Occipital lobe (tissue), 1 donor: ENCODE measurements at regions not wholly inside any gene's neighbourhood (a gene's known extent, or its start where the extent isn't known, plus 50 kb on each side); places are given as distances from the start of the nearest gene placed in this dataset.

Experiments used
- DNase-seq: peaks from one replicate; lab custom pipeline; 2025; lab: John Stamatoyannopoulos, UW

- no peak for DNase-seq
These were observed 453.9 kb downstream of the COG6 start for GRCh38 chr13:40109351-40109844.

DNA sequence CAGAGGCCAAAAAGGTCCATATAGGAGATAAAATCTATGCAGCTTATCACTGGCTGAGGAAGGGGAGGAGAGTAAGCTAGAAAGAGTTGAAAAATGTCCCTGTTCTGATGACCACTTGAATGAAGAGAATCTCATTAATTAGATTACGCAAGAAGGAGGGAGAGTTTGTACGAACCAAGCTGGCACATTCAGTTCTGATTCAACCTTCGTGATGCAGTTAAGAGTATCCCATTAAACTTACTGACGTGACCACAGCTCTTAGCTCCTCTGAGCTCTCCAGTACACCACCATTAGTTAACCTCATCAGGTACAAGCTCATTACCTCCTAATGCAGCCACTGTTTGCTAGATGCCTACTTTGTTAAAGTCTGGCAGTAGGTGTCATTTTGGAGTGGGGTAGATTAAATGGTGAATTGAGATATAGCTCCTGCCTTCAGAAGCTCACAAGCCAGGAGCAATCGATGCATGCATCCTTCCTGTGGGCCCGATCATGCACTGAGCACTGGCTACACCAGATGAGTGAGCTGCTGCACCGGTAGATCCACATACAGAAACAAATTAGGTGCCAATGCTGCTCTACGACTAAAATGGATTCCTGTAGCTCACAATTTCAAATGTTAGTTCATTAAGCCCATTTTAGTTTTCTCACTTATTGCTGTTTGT lies 458.3 kb downstream of the COG6 start:
- no peak for DNase-seq

GRCh38 chr13:40114305-40114896 lies 458.9 kb downstream of the COG6 start:
- DNase-seq: no peak

DNA sequence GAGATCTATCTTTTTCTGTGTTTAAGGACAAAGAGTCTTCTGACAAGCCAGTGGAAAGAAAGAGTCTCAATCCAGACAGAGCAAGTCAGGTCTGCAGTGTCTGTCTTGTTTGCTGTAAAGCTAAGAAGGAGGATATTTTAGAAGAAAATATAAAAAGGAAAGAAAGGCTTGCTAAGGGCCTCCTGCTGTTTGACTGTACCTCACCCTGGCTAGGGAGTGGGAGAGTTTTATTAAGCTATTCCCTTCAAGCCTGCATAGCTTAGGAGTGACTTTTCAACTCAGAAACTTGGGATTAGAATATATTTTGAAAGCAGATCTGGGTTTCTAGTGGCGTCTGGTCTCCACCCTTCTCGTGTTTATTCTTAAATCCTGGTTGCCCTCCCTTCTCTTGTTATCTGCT lies 460.0 kb downstream of the COG6 start:
- DNase-seq: no peak

- DNase-seq: no peak
These were observed 460.5 kb downstream of the COG6 start for GRCh38 chr13:40116008-40116407.

- DNase-seq: no peak
These were observed 462.9 kb downstream of the COG6 start for GRCh38 chr13:40118337-40118736.

- DNase-seq: no peak
These were observed 464.4 kb downstream of the COG6 start for GRCh38 chr13:40119852-40120251.

DNA sequence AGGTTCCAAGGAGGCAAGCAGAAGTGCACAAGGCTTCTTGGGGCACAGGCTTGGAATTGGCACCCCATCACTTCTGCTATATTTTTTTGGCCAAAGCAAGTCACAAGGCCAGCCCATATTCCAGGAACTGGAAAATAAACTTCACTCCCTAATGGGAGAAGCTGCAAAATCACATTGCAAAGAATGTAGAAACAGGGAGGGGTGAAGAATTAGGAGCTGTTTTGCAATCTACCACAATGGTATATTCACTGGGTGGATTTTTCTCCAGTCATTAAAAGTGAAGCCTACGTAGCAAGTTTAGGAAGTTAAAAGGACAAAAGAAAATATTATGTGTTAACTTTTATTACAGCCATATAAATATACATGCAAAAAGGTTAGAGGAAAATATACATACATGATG lies 464.8 kb downstream of the COG6 start:
- DNase-seq: no peak

DNA sequence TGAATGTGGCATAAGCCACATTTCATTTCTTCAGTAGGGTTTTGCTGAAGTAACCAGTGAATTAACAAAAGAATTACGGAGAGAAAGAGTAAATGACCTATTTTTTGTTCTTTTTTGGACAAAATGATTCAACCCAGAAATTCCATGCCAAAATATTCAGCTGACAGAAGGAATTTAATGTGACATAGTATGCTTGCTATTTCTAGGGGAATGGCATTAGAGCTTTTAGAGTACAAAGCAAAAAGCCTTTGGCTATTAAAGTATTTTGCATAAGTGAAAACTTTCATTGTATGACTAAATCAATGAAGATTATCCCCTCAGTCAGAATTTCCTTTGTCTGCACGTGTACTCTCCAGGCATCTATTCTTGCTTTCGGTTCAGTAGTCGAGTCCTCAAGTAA lies 465.3 kb downstream of the COG6 start:
- DNase-seq: no peak

DNA sequence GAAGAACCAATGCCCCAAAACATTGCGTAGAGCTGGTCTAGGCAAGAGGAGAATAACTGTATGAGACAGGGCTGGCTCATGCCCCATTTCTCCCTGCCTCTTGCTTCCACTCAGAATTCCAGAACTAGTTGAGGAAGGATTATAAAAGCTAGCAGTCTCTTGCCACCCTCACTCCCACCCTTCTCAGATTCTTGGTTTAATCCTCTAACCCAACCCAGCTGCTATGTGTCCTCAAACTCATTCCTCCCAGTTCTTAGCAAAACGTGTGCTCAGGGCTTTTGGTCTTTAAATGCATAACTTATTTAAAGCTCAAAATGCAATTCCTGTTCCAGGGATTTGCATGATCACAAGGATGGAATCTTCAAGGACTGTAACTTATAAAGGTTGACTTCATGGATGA lies 466.3 kb downstream of the COG6 start:
- DNase-seq: no peak

DNA sequence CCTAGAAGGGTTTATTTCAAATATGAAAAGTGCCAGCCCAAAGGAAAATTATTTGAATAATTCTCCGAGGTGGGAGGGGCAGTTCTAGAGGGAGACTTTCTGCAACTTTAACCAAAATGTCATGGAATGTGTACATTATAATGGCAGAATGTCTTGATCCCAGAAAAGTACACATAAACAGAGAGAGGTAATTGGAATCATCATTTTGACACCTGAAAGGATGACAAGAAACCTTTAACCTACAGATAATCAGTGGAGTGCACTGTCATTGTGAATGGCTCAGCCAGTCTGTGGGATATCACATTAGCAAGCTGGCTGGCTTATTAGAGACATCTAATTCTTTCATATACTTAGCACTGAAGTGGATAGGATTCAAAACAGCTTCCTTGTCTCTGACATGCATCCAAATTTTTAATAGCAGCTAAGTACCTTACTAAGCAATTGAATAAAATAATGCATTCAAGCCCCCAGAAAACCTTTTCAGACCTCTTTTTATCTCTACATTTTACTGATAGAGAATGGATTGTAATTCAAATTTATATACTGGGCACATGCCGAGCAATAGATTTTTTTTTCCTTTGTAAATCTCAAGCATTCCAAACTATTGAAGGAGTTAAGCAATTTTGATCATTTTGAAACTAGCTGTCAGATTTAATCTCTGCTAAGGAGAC lies 468.6 kb downstream of the COG6 start:
- no peak for DNase-seq

DNA sequence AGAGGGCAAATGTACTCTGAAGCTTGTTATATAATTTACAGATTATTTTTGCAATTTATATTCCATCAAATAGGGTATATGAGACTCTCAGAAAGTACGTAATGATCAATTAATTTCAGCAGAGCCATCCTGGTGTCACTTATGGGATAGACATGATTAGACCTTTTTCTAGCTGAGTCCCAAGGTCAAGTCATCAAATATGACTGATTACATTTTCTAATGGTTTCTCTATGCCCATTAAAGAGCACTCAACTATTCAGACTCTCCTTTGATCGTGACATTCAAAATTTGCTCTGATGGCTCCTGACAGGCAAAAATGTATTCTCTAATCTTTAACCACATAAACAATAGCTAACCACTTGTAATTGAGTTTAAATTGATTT lies 469.2 kb downstream of the COG6 start:
- no peak for DNase-seq

DNA sequence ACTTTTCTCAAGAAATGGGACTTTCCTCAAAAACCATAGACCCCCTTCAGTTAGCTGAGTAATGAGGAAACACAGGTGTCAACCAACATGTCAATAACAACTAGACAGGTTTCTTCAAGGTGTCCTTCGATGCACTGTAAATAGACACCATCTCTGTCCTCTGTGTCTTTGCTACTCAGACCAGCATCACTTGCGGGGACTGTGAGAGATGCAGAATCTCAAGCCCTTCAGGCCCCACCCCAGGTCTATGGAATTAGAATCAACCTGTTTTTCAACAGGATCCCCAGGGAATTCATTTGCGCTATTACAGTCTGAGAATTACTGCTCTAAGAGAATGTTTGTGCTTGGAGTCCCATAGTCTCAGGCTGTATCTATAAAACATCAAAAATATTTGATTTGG lies 469.9 kb downstream of the COG6 start:
- no peak for DNase-seq

- DNase-seq: no peak
These were observed 471.0 kb downstream of the COG6 start for GRCh38 chr13:40126306-40127085.

- no peak for DNase-seq
These were observed 472.0 kb downstream of the COG6 start for GRCh38 chr13:40127476-40127875.

DNA sequence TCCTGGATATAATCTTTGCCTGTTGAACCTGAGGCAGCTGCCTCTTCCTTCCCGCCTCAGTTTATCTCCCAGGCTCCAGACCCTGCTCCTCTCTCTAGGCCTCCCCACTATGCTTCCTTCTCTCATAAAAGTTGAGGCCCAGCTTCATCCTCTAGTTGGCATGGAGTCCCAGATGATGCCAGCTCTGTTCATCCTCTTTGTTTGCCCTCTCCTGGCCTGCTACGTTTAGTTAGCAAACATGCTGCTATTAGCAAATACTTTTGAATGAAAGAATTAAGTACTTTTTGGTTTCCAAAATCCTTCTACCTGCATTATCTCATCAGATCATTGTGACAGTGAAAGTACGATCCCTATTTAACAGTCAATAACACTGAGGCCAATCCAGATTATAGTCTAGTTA lies 472.5 kb downstream of the COG6 start:
- no peak for DNase-seq

- DNase-seq: no peak
These were observed 474.0 kb downstream of the COG6 start for GRCh38 chr13:40129467-40129866.

DNA sequence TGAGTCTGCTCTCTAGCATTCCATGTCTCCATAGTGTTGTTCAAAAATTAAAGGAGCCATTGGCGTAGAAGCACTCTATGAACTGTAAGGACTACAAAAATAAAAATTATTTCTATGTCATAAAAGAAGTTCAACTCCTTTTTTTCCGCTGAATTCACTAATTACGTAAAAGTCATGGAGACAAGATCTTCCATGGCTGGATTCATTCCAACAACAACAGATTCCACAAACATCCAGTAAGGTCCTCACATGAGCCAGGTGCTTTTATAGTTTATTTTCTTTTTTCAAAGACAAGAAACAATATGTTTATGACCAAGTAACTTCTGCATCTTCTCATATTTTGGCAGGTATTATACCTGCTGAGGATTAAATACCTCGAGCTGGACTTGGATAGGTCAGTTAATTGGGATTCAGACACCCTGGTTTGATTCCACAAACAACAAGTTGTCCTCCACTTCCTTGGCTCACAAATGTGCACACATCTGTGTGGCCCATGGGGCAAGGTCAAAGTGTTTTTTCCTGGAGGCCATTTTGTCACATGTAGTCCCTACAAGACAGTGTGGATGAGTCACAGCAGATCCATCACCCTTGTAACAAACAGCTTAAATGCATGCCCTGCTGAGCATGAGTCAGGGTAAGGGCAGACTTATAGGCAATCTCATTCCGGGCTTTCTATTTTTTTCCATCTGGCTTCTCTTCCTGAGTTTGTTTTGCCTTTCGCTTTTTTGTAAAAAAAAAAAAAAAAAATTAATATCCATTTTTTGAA lies 475.6 kb downstream of the COG6 start:
- DNase-seq: no peak

- no peak for DNase-seq
These were observed 476.8 kb downstream of the COG6 start for GRCh38 chr13:40132249-40132648.

DNA sequence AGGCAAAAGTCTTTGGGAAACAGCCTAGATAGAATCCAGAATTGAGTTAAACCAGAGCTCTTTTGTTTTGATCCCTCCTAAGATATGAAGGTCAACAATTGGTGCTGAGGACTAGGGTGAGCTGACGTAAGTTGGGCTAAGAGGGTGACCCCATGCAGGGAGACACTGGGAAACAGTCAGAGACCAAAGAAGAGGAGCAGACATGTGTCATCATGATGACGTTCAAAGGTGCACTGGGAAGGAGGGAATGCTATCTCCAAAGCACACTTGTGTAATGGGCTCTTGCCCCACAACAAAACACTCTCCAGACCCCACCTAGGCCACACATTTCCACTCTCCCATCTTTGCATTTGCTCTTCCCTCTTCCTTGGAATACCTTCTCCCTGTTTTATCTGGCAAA lies 481.4 kb downstream of the COG6 start:
- DNase-seq: no peak

DNA sequence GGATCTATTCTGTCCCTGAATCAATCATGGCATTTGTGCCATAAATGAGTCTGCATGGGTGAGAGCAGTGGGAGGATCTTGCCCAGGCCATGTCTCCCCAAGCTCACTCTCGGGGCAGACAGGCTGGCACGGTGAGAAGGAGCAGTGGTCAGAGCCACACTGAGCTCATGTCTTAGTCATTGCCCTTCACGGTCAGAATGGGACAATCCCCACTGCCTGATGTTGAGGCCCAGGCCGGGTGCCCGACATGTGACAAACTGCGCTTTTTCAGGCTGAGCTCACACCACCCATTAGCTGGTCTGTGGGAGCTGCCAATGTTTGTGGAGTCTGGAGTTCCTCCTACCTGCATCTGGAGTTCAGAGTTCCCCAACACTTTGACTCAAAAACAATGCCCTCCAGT lies 481.9 kb downstream of the COG6 start:
- no peak for DNase-seq
